GM12875 (cell line): ENCODE measurements at regions not wholly inside any gene's neighbourhood (a gene's known extent, or its start where the extent isn't known, plus 50 kb on each side); places are given as distances from the start of the nearest gene placed in this dataset.

Experiments
- H3K4me3 ChIP-seq: one replicate; pipeline ENCODE4 v1.5.1; 2011; ENCODE audit warnings: low read depth, low read length, control low read depth
- CTCF ChIP-seq: IDR thresholded peaks from 2 replicates; pipeline ENCODE4 v1.5.1; 2011; ENCODE audit warnings: low read depth, mild to moderate bottlenecking, control low read depth, inconsistent platforms, low read length, moderate library complexity, borderline replicate concordance; ENCODE audit not compliant: insufficient read depth

GRCh38 chr4:128385683-128386304, 98.2 kb upstream of the PGRMC2 start:
- TF ChIP-seq CTCF, result peak; percentile 11; the same call in 1 of the 2 replicates
- no peak overlapping the region for H3K4me3 ChIP-seq

GRCh38 chr4:128384765-128385598, 97.4 kb upstream of the PGRMC2 start:
- no peak overlapping the region for H3K4me3 ChIP-seq
- TF ChIP-seq CTCF, result no peak

GRCh38 chr4:128384091-128384520, 96.5 kb upstream of the PGRMC2 start:
- TF ChIP-seq CTCF, result no peak
- no peak overlapping the region for H3K4me3 ChIP-seq

GRCh38 chr4:128381748-128382559, 94.3 kb upstream of the PGRMC2 start:
- no peak for TF ChIP-seq CTCF

GRCh38 chr4:128380306-128380705, 92.7 kb upstream of the PGRMC2 start:
- TF ChIP-seq CTCF, result no peak
- H3K4me3 ChIP-seq, result no peak overlapping the region

More at GRCh38 chr4:128381748-128382559, 94.3 kb upstream of the PGRMC2 start:
- H3K4me3 ChIP-seq, result no peak overlapping the region

GRCh38 chr4:128379860-128380259, 92.2 kb upstream of the PGRMC2 start:
- TF ChIP-seq CTCF, result peak; percentile 53

More at GRCh38 chr4:128379860-128380259, 92.2 kb upstream of the PGRMC2 start:
- H3K4me3 ChIP-seq, result no peak overlapping the region
